ENCODE measurements at regions not wholly inside any gene's neighbourhood (a gene's known extent, or its start where the extent isn't known, plus 50 kb on each side); places are given as distances from the start of the nearest gene placed in this dataset.
"Not testable (repeated sequence)": the region's sequence is repeated elsewhere in the genome, so short reads cannot be mapped to it uniquely, and the experiment has no call there.

DNA sequence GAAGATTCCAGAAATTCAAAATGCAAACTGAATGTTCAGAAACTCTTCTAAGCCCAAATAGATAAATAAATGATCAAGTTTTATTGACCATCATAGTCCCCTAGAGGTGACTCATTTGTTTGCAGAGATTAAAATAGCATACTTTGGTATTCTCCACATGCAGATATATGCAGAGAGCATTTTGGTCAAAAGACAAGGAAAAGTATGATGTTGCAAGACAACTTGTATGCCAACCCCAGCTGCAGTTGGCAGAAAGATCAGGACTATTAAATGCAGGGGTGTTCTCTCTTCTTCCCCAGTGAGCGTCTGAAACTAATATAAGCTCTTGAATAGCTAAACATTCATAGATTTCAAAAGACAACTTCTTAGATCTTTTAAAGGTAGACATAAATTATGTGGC is 404.9 kb downstream of the LTN1 start:
- no peak for DNase-seq

GRCh38 chr21:28581976-28582375 is 410.7 kb downstream of the LTN1 start:
- no peak for DNase-seq

- not testable (repeated sequence) for DNase-seq
These were observed 411.4 kb downstream of the LTN1 start for GRCh38 chr21:28581311-28581731.

GRCh38 chr21:28580585-28580984 is 412.1 kb downstream of the LTN1 start:
- no peak for DNase-seq

- no peak for DNase-seq
These were observed 412.6 kb downstream of the LTN1 start for GRCh38 chr21:28579986-28580550.

DNA sequence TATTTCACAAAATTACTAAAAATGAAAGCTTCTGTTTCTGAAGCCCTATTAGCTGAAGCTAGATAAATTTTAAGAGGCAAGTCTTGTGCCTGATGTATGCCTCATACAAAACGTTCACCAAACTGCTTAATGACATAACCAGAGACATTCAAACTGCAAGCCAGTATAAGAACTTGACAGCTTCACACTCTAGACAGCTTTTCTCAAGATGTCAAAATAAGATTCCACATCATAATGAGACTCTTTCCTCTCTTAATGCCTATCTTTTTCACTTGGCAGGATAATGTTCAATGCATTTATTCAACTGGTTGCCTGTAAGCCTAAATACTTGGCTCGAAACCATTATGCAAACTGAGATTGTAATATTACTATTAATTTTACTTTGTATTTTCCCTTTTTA is 424.0 kb downstream of the LTN1 start:
- DNase-seq: no peak

DNA sequence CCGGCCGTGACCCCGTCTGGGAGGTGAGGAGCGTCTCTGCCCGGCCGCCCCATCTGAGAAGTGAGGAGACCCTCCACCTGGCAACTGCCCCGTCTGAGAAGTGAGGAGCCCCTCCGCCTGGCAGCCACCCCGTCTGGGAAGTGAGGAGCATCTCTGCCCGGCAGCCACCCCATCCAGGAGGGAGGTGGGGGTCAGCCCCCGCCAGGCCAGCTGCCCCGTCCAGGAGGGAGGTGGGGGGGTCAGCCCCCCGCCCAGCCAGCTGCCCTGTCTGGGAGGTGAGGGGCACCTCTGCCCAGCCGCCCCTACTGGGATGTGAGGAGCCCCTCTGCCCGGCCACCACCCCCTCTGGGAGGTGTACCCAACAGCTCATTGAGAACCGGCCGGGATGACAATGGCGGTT is 428.7 kb downstream of the LTN1 start:
- not testable (repeated sequence) for DNase-seq

DNA sequence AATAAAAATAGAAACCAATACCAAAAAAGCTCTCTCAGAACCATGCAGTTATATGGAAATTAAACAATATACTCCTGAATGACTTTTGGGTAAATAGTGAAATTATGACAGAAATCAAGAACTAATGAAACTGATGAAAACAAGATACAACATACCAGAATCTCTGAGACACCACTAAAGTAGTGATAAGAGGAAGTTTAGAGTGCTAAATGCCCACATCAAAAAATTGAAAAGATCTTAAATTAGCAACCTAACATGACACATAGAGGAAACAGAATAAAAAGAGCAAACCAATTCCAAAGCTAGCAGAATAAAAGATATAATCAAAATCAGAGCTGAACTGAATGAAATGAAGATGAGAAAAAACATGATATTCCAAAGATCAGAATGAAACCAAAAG is 430.9 kb downstream of the LTN1 start:
- no peak for DNase-seq

DNA sequence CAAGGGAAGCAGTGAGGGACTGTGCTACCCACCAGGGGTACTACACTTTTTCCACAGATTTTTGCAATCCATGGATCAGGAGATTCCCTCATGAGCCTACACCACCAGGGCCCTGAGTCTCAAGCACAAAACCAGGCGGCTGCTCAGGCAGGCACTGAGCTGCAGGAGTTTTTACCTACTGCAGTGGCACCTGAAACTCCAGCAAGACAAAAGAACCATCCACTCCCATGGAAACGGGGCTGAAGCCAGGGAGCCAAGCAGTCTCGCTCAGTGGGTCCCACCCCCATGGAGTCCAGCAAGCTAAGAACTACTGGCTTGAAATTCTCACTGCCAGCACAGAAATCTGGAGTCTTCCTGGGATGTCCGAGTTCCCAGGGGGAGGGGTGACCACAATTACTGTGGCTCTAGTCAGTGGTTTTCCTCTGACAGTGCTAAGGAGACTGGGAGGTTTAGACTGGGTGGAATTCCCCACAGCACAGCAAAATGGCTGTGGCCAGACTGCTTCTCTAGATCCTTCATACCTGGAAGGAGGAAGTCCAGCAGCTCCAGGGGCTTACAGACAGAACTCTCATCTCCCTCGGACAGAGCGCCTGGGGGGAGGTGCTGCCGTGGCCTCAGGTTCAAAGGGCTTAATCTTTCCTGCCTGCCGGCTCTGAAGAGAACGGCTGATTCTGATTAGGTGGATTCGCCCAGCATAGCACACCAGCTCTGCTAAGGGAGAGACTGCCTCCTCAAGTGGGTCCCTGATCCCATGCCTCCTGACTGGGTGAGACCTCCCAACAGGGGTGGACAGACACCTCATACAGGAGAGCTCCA is 437.8 kb downstream of the LTN1 start:
- DNase-seq: no peak

GRCh38 chr21:28550057-28550825 is 442.4 kb downstream of the LTN1 start:
- DNase-seq: no peak

GRCh38 chr21:28548291-28548690 is 444.4 kb downstream of the LTN1 start:
- DNase-seq: no peak

GRCh38 chr21:28547766-28548165 is 444.9 kb downstream of the LTN1 start:
- no peak for DNase-seq

DNA sequence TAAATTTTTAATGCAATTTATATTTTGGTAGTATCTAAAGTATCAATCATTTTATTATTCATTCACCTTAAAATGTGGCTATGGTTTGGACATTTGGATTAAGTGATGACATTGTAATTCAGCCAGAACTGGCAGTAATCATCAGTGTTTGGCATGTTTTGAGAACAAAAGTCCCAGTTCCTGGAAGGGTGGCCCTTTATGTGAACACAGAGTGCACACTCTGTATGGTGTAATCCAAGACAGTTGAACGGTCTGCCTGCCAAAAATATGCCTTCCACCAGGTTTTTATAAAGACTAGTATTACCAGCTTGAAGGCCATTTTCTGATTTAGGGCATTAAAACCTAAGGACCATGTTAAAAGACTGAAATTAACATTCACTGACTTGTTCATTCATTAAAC is 448.7 kb downstream of the LTN1 start:
- DNase-seq: no peak

GRCh38 chr21:28541371-28542112 is 451.1 kb downstream of the LTN1 start:
- no peak for DNase-seq

DNA sequence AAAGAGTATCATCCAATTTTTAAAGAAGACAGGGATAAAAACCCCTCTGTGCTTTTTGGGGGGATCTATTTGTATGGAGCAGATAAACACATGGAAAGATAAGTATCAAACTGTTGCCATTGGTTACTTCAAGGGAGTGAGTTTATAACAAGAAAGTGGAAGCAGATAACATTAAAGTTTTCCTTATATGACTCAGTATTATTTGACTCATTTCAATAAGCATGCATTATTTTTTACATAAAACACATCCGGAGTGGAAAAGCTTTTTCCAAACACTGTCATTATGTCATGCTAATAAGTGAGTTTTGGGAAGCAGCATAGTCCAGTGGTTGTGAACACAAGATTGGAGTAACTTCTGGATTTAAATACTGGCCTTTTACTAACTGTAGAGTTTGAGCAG is 452.2 kb downstream of the LTN1 start:
- no peak for DNase-seq

DNA sequence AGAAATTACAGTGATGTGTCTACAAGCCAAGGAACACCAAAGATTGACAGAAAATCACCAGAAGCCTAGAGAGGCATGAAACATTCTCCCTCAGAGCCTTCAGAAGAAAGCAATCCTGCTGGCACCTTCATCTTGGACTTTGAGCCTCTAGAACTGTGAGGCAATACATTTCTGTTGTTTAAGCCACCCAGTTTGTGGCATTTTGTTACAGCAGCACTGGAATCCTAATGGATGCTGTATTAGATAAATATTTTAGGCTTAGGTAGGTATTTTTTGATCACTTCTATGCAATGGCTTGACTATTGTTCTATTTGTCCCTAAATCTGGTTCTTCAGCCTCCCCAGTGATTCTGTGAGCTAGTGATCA is 453.1 kb downstream of the LTN1 start:
- no peak for DNase-seq

- DNase-seq: no peak
These were observed 453.6 kb downstream of the LTN1 start for GRCh38 chr21:28538987-28539622.

- no peak for DNase-seq
These were observed 455.2 kb downstream of the LTN1 start for GRCh38 chr21:28537371-28538079.

DNA sequence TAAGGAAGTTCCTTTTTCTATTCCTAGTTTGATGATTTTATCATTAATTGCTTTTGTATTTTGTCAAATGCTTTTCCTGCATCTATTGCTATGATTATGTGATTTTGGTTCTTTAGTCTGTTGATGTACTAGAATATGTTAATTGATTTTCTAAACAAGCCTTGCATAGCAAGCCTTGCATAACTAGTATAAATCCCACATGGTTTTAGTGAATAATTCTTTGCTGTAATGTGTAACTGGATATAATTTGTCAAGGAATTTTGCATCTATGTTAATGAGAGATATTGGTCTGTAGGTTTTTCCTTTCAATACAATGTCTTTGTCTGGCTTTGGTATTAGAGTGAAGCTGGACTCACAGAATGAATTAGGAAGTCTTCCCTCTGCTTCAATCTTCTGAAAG is 460.2 kb downstream of the LTN1 start:
- no peak for DNase-seq

- DNase-seq: no peak
These were observed 469.3 kb downstream of the LTN1 start for GRCh38 chr21:28523367-28523766.

DNA sequence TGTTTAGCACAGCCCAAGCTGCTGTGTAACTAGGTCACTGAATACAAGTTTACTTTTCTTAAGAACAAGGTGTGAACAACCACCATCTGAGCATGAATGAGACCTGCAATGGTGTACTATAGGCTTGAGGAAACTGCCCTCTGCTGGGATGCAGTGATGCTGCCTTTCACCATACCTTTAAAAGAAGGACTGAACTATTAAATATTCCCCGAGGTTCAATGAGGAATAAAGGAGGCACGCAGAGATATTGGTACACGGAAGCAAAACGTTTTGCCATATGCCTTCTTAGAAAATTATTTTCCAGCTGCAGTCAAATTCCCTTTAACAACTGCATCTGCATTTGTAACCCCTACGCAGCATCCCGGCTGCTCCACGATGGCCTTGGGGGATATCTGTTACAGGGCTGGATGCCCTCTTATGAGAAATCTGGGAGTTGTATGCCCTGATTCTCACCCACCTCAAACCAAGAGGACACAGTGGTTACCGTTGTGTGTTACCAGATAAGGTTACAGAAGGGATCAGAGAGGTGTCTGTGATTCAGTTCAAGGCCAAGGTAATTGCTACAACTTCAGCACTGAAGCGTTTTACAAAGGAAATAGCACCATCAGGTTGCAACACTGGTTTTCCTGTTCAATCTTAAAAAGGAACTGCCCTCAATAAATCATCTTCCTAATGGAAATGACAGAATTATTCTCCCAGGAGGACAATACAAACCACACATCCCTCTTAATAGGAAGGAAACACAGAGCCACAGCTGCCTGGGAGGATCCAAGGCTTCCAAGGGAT is 470.5 kb downstream of the LTN1 start:
- peak in 1 of 5 donors; percentile 11 for DNase-seq

All from T-helper 1 cell (primary cell).